HG02973 (cell line): ENCODE measurements at regions not wholly inside any gene's neighbourhood (a gene's known extent, or its start where the extent isn't known, plus 50 kb on each side); places are given as distances from the start of the nearest gene placed in this dataset.

Experiments used
- ATAC-seq: cut with Tn5 transposase; IDR thresholded peaks from one replicate; pipeline ENCODE4 v1.9.1; 2021; ENCODE audit warnings: moderate library complexity; ENCODE audit not compliant: unreplicated experiment

DNA sequence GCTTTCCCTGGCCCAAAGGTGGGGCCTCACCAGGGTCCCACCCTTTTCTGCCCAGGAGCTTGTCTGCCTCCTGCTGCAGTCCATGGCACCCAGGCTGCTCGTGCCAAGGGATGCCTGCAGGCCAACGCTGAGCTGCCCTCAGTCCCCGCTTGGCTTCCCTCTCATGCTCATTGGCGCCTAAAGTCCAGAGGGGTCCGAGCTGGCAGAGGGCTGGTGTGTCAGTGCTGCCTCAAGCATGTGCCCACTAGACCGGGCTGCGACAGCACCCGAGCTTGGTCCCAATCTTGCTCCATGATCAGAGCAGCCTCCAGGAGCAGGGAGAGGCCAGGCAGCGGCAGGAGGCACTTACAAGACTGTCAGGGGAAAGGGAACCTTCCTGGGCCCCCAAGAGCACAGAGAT is 287.0 kb downstream of the ICOS start:
- no peak for ATAC-seq

GRCh38 chr2:204225671-204226073 is 289.1 kb downstream of the ICOS start:
- ATAC-seq, result no peak

DNA sequence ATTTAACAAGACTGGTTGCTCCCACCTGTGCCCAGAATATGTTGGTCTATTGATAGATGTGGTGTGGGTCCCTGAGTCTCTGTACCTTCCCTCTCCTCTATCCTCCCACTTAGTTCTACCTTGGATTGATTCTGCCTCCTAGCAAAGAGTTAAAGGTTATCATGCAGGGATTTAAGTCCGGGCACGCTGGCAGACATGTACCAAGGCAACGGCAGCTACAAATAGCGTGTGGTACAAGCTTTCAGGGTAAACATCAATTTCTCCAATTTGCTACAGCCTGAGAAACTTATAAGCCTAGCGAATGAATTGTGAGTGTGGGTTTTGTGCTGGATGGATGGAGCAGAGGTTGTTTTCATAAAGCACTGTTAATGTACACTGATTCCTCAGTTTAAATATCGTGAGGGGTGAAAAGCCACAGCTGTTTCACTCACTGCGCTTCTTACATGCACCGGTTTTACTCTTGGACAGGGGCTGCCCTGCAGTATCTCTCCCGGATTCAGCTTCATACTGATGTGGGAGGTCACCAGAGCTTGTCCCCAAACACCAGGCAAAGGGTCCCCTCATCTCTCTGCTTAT is 289.8 kb downstream of the ICOS start:
- ATAC-seq, result no peak

DNA sequence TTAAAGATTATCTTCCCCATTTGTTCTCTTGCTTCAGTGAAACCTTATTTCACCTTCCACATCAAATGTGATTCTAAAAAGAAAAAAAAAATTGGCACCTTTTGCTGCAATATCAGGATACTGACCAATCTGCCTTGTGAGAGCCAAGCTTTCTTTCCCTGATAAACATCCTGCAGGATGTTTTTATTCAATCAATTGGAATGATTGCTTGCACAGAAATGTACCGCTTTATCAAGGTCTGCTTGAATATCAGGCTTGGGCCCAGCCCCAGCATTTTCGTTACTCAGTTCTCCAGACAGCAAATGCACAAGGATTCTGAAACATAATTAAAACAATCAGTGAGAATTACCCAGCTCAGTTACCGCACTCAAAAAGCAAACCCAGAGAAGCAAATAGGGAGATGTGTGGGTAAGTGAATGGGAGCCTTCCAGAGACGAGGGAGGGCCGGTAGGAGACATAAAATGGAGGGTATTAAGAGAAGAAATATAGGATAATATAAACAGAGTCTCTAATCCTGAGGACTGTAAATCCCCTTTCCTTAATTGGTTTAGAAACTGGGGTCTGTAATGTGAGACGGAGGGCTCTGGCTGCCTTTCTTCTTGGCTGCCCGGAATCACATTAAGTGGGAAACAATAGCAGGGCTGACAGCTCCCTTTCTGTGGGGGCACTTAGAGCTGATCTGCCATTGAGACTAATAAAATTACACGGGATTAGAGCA is 291.8 kb downstream of the ICOS start:
- no peak for ATAC-seq

DNA sequence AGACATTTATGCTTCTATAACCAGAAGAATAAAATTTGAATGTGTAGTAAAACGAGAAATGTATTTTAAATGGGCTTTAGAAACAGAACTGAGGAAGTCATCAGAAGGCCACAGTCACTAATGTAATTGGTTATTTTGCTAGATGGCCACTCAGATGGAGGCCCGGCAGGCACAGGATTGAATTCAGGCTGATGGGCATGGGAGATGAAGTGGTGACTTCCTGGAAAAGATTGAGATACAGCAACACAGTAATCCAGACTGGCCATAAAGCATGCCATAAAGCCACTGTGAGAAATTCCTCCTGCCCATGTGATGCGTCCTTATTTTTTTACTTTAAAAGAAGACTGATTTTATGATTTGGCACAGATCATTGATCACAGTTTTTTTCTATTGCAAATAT is 297.7 kb downstream of the ICOS start:
- no peak for ATAC-seq

DNA sequence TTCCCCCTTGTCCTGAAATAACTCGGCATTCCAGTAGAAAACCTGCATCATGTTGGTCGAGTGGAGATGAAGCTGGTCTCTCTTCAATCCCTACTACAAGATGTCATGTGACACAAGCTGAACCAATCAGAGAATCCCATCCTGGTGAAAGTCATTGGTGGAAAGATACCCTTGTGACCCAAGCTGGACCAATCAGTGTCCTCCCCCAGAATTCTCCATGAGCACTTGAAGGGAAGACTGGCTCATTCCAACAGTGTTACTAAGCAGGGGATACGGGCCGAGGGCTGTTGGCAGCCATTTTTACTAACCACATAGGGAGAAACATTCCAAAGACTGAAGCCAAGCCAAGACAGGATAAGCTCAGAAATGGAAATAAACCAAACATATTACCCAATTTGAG is 298.3 kb downstream of the ICOS start:
- no peak for ATAC-seq

GRCh38 chr2:204237416-204237815 is 300.9 kb downstream of the ICOS start:
- ATAC-seq, result no peak

DNA sequence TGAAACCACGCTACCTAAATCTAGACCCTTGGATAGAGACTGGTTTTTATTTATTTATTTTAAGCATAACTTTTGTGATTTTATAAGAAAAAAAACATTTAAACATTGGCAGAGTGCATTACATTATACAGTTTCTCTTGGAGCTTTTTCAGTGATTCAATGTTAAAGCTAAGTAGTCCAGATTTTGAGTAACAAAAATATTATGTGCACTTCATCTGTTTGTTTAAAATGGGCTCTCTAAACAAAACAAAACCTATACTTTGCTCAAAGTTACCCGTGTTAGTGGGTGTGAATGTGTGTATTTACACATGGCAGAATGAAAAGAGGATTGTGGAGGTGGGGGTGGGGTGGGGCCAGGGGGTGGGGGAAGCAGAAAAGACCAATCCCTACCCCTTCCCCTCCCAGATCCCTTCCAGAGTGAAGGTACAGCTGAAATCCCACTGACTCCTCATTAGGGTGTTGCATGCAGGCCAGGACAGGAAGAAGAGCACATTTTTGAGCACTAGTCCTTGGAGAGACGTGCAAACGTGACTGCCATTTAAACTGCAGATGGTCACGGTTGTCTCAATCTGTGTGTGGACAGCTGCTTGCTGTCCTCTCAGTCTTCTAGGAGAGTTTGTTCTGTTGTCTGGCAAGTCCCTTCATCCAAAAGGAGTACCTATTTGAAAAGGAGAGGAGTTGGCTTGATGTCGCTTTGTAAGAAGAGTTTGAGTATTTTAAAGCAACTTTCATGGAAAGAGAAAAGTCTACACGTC is 303.0 kb downstream of the ICOS start:
- no peak for ATAC-seq

GRCh38 chr2:204240961-204241360 is 304.3 kb upstream of the PARD3B start:
- no peak for ATAC-seq

- ATAC-seq, result no peak
These were observed 295.8 kb upstream of the PARD3B start for GRCh38 chr2:204249437-204249836.

DNA sequence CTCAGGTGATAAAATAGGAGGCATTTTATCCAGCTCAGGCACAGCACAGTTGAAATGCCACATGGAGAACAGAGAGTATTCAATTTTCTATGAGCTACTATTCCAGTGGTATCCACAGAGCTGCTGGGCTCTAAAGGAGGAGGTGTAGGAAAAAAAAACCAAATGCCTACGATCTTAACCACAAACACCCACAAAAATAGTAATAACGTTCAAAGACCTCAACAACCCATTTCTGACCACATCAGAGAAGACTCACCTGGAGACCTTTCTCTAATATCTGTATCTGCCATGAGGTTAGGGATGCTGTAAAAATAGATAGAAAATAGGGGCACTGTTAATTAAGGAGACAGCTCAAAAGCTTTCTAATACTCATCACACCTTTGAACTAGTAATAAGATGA is 294.6 kb upstream of the PARD3B start:
- ATAC-seq, result peak; percentile 31

GRCh38 chr2:204251158-204251997 is 293.9 kb upstream of the PARD3B start:
- peak; percentile 76 for ATAC-seq

DNA sequence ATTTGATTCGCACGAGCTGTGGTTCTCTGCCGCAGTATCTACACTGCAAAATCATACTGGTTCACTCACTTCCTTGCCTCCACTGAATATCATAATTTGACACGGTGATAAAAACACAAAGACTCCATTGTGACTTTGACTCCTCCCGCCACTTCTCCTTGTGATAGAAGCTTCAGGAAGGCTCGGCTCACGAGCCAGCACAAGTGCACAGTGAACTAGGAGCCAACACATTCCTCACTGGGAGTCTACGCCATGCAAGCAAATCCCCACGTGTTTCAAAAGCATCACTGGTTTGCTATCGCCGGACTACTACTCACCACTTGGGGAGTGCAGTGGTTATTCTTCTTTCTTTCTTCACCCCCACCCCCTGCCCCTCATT is 293.3 kb upstream of the PARD3B start:
- ATAC-seq, result no peak

- ATAC-seq, result no peak
These were observed 290.2 kb upstream of the PARD3B start for GRCh38 chr2:204255071-204255470.

DNA sequence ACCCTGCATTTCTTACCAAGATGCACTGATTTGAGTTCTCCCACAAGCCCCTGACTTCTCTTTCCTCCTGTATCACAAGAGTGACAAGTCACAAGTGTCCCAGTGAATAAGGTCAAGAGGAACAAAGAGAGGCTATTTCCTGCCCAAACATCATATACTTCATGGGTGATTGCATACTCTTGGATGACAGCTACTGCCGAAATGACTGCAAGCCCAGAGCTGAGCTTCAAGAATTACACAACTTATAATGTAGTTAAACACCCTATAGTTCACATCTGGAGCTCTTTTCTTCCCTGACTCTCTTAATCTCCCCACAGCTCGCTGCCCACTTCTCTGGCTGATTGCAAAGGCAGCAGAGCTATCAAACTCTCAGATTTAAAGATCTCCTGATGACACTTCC is 289.7 kb upstream of the PARD3B start:
- ATAC-seq, result no peak

GRCh38 chr2:204257781-204258180 is 287.5 kb upstream of the PARD3B start:
- no peak for ATAC-seq

- no peak for ATAC-seq
These were observed 286.4 kb upstream of the PARD3B start for GRCh38 chr2:204258890-204259289.

DNA sequence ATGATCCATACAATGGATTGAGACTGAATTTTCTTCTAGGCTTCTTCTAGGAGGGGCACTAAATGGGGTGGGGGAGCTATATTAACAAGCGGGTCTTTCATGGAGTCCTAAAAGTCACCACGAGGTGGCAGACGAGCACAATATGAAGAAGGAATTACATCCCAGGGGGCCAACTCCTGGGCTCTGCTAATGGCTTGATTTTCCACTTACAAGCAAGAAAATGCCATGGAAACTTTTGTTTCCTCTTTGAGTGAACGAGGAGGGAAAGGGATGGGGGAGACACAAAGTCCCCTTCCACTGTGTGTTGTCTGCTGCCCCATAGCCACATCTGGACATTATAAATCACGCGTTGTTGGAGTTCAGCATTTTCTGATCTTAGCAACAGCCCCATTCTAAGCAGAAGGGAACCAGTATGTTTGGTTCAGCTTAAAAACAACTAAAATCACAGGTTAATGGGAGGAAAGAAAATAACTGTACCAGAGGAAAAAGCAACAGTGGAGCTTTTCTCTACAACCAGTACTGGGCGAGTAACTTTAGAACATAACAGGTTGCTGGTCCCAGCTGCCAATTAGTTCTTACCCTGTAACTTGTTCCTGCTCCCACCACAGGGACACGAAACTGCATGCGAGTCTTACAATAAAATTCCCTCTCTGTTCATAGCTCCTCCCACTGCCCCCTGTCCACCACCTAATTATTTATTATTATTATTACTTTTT is 285.0 kb upstream of the PARD3B start:
- ATAC-seq, result no peak

DNA sequence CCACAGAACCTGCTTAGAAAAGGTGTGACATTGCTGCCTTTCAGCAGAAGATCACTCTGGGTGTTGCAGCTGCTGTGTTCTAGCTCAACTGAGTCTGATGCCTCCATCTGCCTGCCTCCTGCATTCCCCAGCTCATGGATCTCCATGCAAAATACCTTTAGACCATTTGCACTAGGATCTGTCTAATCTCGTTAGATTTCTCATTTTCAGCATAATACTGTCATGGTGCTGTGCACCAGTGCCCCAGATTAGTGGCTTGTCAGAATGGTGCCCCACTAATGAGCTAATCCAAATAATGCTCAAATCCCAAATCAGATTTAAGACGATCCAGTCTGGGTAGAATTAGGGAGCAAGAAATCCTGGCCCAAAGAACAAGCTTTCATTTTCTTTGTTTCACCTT is 284.4 kb upstream of the PARD3B start:
- no peak for ATAC-seq

DNA sequence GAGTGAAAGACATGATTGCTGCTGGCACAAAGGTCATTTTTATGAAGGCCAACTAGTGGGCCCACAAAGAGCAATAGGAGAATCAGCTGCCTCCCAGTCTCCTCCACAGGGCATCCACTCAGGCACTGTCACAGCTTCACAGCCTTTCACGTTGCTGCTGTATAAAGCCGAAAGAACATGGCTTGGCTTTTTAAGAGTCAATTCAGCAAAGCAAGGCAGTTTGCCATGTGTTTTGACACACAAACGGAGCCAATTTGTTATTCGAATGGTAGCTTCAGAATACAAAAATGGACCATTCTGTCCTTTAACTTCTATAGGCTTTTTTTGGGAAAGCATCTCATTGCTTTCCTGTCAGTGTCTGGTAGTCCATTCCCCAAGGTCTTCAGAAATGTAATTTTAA is 283.4 kb upstream of the PARD3B start:
- no peak for ATAC-seq

DNA sequence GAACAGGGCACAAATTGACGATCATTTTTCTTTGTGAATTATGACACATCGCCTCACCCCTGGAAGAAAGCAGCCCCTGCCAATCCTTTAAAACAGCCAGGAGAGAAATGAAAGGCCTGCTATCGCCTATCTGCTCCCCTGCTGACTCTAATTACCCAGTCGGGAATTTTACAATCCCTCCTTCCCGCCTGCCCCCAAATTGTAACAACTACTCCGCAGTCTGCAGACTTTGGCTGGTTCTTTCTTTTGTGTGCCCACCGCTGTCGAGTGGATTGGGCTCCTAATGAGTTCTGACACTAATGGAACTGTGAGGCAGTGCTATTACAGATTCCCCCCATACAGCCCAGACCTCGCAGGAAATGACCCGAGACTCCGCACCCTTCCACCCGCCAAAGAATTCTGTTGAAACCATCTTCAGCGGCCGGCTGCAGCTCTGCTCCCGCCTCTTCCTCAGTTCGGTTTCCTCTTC is 281.2 kb upstream of the PARD3B start:
- ATAC-seq, result no peak
